ENCODE measurements at regions not wholly inside any gene's neighbourhood (a gene's known extent, or its start where the extent isn't known, plus 50 kb on each side); places are given as distances from the start of the nearest gene placed in this dataset.

DNA sequence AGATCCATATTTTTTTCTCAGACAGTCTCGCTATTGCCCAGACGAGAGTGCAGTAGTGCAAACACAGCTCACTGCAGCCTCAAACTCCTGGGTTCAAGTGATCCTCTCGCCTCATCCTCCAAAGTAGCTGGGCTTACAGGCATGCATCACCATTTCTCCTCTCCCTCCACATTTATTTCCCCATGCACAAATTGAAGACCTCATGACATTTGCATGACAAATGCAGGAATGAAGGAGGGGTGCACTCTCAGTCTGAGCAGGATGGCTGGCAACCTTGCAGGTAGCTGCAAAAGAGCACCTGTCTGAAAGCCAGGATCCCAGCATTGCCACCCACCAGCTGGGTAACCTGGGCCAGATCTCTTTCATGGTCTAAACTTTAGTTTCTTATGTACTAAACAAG, 111.2 kb downstream of the SH3TC2 start:
- H3K9me3 Mint-ChIP-seq (ENCODE audit: insufficient read depth) = no peaks in the 10 kb centered on the region
- no peaks in the 10 kb centered on the region for H3K9me3 ChIP-seq (ENCODE audit: control extremely low read depth in 1 of 3, control insufficient read depth in 2 of 3, insufficient read depth in 1 of 3, low read length in 2 of 3)
- H3K27me3 Mint-ChIP-seq = no peaks in the 10 kb centered on the region
- H3K4me3 Mint-ChIP-seq = no peak overlapping the region
- TF ChIP-seq, protein P1, sequence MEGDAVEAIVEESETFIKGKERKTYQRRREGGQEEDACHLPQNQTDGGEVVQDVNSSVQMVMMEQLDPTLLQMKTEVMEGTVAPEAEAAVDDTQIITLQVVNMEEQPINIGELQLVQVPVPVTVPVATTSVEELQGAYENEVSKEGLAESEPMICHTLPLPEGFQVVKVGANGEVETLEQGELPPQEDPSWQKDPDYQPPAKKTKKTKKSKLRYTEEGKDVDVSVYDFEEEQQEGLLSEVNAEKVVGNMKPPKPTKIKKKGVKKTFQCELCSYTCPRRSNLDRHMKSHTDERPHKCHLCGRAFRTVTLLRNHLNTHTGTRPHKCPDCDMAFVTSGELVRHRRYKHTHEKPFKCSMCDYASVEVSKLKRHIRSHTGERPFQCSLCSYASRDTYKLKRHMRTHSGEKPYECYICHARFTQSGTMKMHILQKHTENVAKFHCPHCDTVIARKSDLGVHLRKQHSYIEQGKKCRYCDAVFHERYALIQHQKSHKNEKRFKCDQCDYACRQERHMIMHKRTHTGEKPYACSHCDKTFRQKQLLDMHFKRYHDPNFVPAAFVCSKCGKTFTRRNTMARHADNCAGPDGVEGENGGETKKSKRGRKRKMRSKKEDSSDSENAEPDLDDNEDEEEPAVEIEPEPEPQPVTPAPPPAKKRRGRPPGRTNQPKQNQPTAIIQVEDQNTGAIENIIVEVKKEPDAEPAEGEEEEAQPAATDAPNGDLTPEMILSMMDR (IDR thresholded peaks at IDR 0.05) = no peak
- TF ChIP-seq EZH2 (IDR thresholded peaks at IDR 0.05; ENCODE audit: borderline replicate concordance, insufficient read depth, low read depth, low read length, poor library complexity, severe bottlenecking) = no peak
- H3K4me1 Mint-ChIP-seq = peaks cover 1% of the 10 kb centered on the region
- H3K79me2 ChIP-seq (ENCODE audit: control insufficient read depth, insufficient read depth, low read length) = no peaks in the 10 kb centered on the region
- H3K36me3 ChIP-seq (replicated peaks in 1 of 2; ENCODE audit: control extremely low read depth in 1 of 2, control insufficient read depth in 1 of 2, extremely low read depth in 1 of 2, insufficient read depth in 2 of 2, low read length in 1 of 2) = no peaks in the 10 kb centered on the region
- H3K27ac Mint-ChIP-seq = no peak overlapping the region
- no peaks in the 10 kb centered on the region for H4K20me1 ChIP-seq (ENCODE audit: control insufficient read depth, insufficient read depth, low read length, poor library complexity, severe bottlenecking)
- H3K27me3 ChIP-seq (replicated peaks in 1 of 4; ENCODE audit: control extremely low read depth in 1 of 4, control insufficient read depth in 3 of 4, insufficient read depth in 4 of 4, low read length in 3 of 4) = no peaks in the 10 kb centered on the region
- H2AFZ ChIP-seq (ENCODE audit: insufficient read depth, low read depth, low read length, poor library complexity, severe bottlenecking) = no peak overlapping the region
- no peak for DNase-seq
- ChIA-PET POLR2A (no interaction called here), CTCF (interaction anchor here (1.1 to 16.2 kb wide), 3 partner anchors 8 to 215 kb away, joined by 3 to 753 read pairs (median 4); no protein-coding TSS in a partner anchor)
- H3K27ac ChIP-seq (ENCODE audit: low read length in 2 of 2) = no peak overlapping the region
- intact Hi-C loops (cut with micrococcal nuclease) = no loop called here
- no peak for ATAC-seq (ENCODE audit: low read depth)
- peaks cover 2 to 3% of the 10 kb centered on the region in 2 donors for H3K4me1 ChIP-seq (ENCODE audit: control insufficient read depth in 2 of 2, insufficient read depth in 2 of 2, low read length in 2 of 2)
- H3K4me3 ChIP-seq (ENCODE audit: control extremely low read depth in 1 of 5, extremely low read depth in 1 of 5, insufficient read depth in 1 of 5, low read depth in 2 of 5, low read length in 4 of 5) = no peak overlapping the region
- WGBS (ENCODE audit: insufficient coverage) = 100% methylated on average over 3 of the region's 3 CpGs
- H3K4me2 ChIP-seq (replicated peaks; ENCODE audit: low read depth, low read length, poor library complexity, severe bottlenecking) = no peak overlapping the region
- H3K9ac ChIP-seq (ENCODE audit: low read length) = no peak overlapping the region

DNA sequence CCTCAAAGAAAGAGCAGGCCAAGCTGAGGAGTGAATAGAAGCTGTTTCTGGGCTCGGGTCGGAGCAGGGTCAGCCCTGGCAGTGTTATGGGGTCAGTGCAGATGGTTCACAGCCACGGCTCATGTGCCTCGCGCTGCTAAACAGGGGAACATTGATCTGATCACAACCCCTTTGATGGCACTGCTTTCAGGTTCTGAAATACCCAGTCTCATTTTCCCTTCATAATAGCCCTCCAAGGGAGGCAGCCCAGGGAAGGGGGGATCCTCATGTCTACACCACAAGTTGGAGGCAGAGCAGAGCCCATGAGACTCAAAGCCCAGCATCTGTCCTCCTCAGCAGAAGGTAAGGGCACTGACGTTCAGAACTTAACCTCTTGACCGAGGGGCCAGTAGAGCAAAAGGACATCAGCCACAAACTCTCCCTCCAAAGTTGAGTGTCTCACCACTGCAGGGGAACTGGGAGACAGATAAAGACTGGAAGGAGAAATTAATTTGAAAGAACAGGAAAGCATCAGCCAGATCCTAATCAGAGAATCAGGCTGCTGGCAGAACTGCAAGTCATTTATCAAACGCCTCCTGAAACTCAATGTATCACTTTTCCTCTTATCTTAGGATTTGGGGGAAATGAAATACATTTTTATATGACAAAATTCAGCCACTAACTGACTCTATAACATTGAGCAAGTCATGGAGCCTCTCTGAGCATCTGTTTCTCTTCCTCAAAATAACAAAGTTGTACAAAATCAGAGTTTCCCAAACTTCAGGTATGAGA, 110.6 kb downstream of the SH3TC2 start:
- no peaks in the 10 kb centered on the region for H4K20me1 ChIP-seq (ENCODE audit: control insufficient read depth, insufficient read depth, low read length, poor library complexity, severe bottlenecking)
- H3K36me3 ChIP-seq (replicated peaks in 1 of 2; ENCODE audit: control extremely low read depth in 1 of 2, control insufficient read depth in 1 of 2, extremely low read depth in 1 of 2, insufficient read depth in 2 of 2, low read length in 1 of 2) = no peaks in the 10 kb centered on the region
- no peaks in the 10 kb centered on the region for H3K79me2 ChIP-seq (ENCODE audit: control insufficient read depth, insufficient read depth, low read length)
- Mint-ChIP-seq H3K9me3 (ENCODE audit: insufficient read depth) (no peaks in the 10 kb centered on the region), H3K4me1 (peaks cover 3% of the 10 kb centered on the region), H3K27ac (no peak overlapping the region), H3K27me3 (no peaks in the 10 kb centered on the region), H3K4me3 (no peak overlapping the region)
- 88% methylated on average over 5 of the region's 8 CpGs for WGBS (ENCODE audit: insufficient coverage)
- POLR2A ChIA-PET = no interaction called here
- H3K9ac ChIP-seq (ENCODE audit: low read length) = no peak overlapping the region
- CTCF ChIA-PET = interaction anchor here (1.1 to 16.2 kb wide), 3 partner anchors 9 to 215 kb away, joined by 3 to 753 read pairs (median 12); no protein-coding TSS in a partner anchor
- no peak overlapping the region for H3K27ac ChIP-seq (ENCODE audit: low read length in 2 of 2)
- H3K4me3 ChIP-seq (ENCODE audit: control extremely low read depth in 1 of 5, extremely low read depth in 1 of 5, insufficient read depth in 1 of 5, low read depth in 2 of 5, low read length in 4 of 5) = no peak overlapping the region
- TF ChIP-seq, protein P1 (IDR thresholded peaks at IDR 0.05) = no peak
- TF ChIP-seq EZH2 (IDR thresholded peaks at IDR 0.05; ENCODE audit: borderline replicate concordance, insufficient read depth, low read depth, low read length, poor library complexity, severe bottlenecking) = no peak
- H3K9me3 ChIP-seq (ENCODE audit: control extremely low read depth in 1 of 3, control insufficient read depth in 2 of 3, insufficient read depth in 1 of 3, low read length in 2 of 3) = no peaks in the 10 kb centered on the region
- intact Hi-C loops (cut with micrococcal nuclease) = no loop called here
- H3K4me1 ChIP-seq (ENCODE audit: control insufficient read depth in 2 of 2, insufficient read depth in 2 of 2, low read length in 2 of 2) = peaks cover 4 to 5% of the 10 kb centered on the region in 2 donors
- H3K4me2 ChIP-seq (replicated peaks; ENCODE audit: low read depth, low read length, poor library complexity, severe bottlenecking) = no peak overlapping the region
- no peaks in the 10 kb centered on the region for H3K27me3 ChIP-seq (replicated peaks in 1 of 4; ENCODE audit: control extremely low read depth in 1 of 4, control insufficient read depth in 3 of 4, insufficient read depth in 4 of 4, low read length in 3 of 4)
- DNase-seq (no peak), ATAC-seq (ENCODE audit: low read depth) (no peak)
- no peak overlapping the region for H2AFZ ChIP-seq (ENCODE audit: insufficient read depth, low read depth, low read length, poor library complexity, severe bottlenecking)

Data from B cell (primary cell).